Neuron (in vitro differentiated cells): ENCODE measurements at regions not wholly inside any gene's neighbourhood (a gene's known extent, or its start where the extent isn't known, plus 50 kb on each side); places are given as distances from the start of the nearest gene placed in this dataset.
"Not testable (repeated sequence)": the region's sequence is repeated elsewhere in the genome, so short reads cannot be mapped to it uniquely, and the experiment has no call there.

ENCODE experiments used
- H2AFZ ChIP-seq: one replicate; pipeline ENCODE4 v1.6.1; 2013; ENCODE audit warnings: low read depth, mild to moderate bottlenecking, inconsistent platforms, low read length, moderate library complexity
- H3K27me3 ChIP-seq: one replicate; pipeline ENCODE4 v1.6.1; 2013; ENCODE audit warnings: low read length; ENCODE audit not compliant: insufficient read depth
- H3K36me3 ChIP-seq: one replicate; pipeline ENCODE4 v1.6.1; 2013; ENCODE audit warnings: low read length; ENCODE audit not compliant: insufficient read depth
- H3K4me1 ChIP-seq: one replicate; pipeline ENCODE4 v1.6.1; 2013; ENCODE audit warnings: low read length; ENCODE audit not compliant: insufficient read depth
- H3K4me3 ChIP-seq: 2 replicates; pipeline ENCODE4 v1.5.1; 2013; ENCODE audit warnings: mild to moderate bottlenecking, low read length, moderate library complexity
- H3K9me3 ChIP-seq: one replicate; pipeline ENCODE4 v1.6.1; 2013; ENCODE audit warnings: low read length

GRCh38 chr1:229150518-229150917 is 120.4 kb upstream of the RAB4A start:
- H3K9me3 ChIP-seq: no peaks in the 10 kb centered on the region
- no peak overlapping the region for H2AFZ ChIP-seq
- H3K4me3 ChIP-seq: no peak overlapping the region
- peaks cover 7% of the 10 kb centered on the region for H3K27me3 ChIP-seq
- peaks cover 5% of the 10 kb centered on the region for H3K4me1 ChIP-seq
- no peaks in the 10 kb centered on the region for H3K36me3 ChIP-seq

- H3K4me1 ChIP-seq, H3K27me3 ChIP-seq, H3K9me3 ChIP-seq, H2AFZ ChIP-seq, H3K4me3 ChIP-seq, H3K36me3 ChIP-seq: not testable (repeated sequence)
These were observed 119.5 kb upstream of the RAB4A start for GRCh38 chr1:229151412-229151811.

GRCh38 chr1:229152311-229152710 is 118.6 kb upstream of the RAB4A start:
- peaks cover 5% of the 10 kb centered on the region for H3K4me1 ChIP-seq
- no peak overlapping the region for H2AFZ ChIP-seq
- H3K27me3 ChIP-seq: peaks cover 7% of the 10 kb centered on the region
- no peak overlapping the region for H3K4me3 ChIP-seq
- H3K36me3 ChIP-seq: no peaks in the 10 kb centered on the region
- no peaks in the 10 kb centered on the region for H3K9me3 ChIP-seq

GRCh38 chr1:229153955-229154548 is 116.9 kb upstream of the RAB4A start:
- no peaks in the 10 kb centered on the region for H3K27me3 ChIP-seq
- H3K4me1 ChIP-seq: no peaks in the 10 kb centered on the region

DNA sequence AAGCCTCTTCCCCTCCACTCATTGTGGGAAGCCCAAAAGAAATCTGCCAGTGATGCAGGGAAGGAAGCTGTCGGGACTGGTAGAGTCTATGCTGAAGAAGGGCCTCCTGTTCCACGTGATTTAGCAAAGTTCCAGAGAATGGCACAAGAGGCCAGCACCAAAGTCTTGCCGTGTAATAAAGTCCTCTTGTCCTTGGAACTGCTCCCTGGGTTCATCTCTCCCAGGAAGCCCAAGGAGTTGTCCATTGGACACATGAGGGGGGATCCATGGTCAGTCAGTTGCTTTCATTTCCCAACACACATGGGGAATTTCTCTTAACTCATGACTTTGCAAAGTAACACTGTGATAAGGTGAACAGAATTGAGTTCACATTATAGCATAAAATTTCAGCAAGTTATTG is 116.1 kb upstream of the RAB4A start:
- Histone ChIP-seq H3K27me3 (no peaks in the 10 kb centered on the region), H3K4me3 (no peak overlapping the region), H3K4me1 (no peaks in the 10 kb centered on the region), H3K36me3 (no peaks in the 10 kb centered on the region), H3K9me3 (no peaks in the 10 kb centered on the region), H2AFZ (no peak overlapping the region)

More at GRCh38 chr1:229153955-229154548, 116.9 kb upstream of the RAB4A start:
- Histone ChIP-seq H3K4me3 (no peak overlapping the region), H2AFZ (no peak overlapping the region), H3K9me3 (no peaks in the 10 kb centered on the region), H3K36me3 (no peaks in the 10 kb centered on the region)

GRCh38 chr1:229155472-229155871 is 115.4 kb upstream of the RAB4A start:
- Histone ChIP-seq H3K27me3 (no peaks in the 10 kb centered on the region), H3K4me1 (no peaks in the 10 kb centered on the region), H3K36me3 (no peaks in the 10 kb centered on the region), H2AFZ (no peak overlapping the region), H3K4me3 (no peak overlapping the region), H3K9me3 (no peaks in the 10 kb centered on the region)

- H3K9me3 ChIP-seq: no peaks in the 10 kb centered on the region
- H3K27me3 ChIP-seq: no peaks in the 10 kb centered on the region
These were observed 114.0 kb upstream of the RAB4A start for GRCh38 chr1:229156872-229157271.

DNA sequence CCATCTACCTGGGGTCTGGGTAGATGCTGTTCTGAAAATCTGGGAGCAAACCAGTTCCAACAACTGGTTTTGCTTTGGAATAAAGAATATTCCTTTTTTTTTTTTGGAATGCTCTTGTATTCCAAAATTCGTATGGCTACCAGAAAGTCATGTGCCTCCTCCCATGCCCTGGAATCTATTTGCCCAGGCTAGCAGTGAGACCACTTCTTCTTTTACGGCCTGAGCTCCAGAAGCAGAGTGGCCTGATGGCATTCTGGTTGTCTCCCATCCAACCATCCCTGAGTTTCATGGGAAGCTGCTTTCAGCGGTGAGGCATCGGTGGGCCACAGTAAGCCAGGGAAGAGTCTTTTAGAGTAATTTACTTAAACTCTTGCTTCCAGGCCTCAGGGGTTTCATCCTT is 113.4 kb upstream of the RAB4A start:
- Histone ChIP-seq H3K9me3 (no peaks in the 10 kb centered on the region), H3K36me3 (no peaks in the 10 kb centered on the region), H2AFZ (no peak overlapping the region), H3K4me3 (no peak overlapping the region), H3K27me3 (no peaks in the 10 kb centered on the region), H3K4me1 (no peaks in the 10 kb centered on the region)

More at GRCh38 chr1:229156872-229157271, 114.0 kb upstream of the RAB4A start:
- no peak overlapping the region for H2AFZ ChIP-seq
- H3K4me3 ChIP-seq: no peak overlapping the region
- no peaks in the 10 kb centered on the region for H3K36me3 ChIP-seq
- no peaks in the 10 kb centered on the region for H3K4me1 ChIP-seq

DNA sequence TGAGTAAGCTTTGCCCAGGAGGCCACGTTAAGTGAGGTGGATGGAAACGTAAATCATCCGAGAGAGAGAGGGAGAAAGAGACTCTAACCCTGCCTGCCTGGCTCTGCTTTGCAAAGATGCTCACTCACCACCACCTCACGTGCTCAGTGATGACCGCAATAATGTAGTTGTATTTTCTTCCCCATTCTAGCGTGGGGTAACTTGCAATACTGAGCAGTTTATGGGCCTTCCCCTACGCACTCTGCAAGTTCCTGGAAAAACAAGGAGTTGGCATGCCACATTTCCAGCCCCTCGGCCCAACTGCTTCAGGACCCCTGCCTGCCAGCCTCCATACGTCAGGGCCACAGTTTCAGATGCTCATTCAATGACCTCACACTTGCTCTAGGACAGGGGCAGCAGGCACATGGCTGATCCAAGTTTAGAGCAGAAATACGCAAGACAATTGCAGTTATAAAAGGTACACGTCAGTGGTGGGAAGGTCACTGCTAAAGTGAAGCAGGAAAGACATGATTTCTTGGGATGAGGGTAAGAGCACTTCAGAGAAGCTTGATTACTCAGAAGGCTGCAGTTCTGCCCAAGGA is 112.5 kb upstream of the RAB4A start:
- H3K4me1 ChIP-seq: no peaks in the 10 kb centered on the region
- H3K36me3 ChIP-seq: no peaks in the 10 kb centered on the region
- no peaks in the 10 kb centered on the region for H3K27me3 ChIP-seq

GRCh38 chr1:229158927-229159326 is 112.0 kb upstream of the RAB4A start:
- Histone ChIP-seq H3K4me3 (no peak overlapping the region), H3K36me3 (no peaks in the 10 kb centered on the region)

More for the DNA sequence above, 112.5 kb upstream of the RAB4A start:
- Histone ChIP-seq H3K9me3 (no peaks in the 10 kb centered on the region), H3K4me3 (no peak overlapping the region), H2AFZ (no peak overlapping the region)

DNA sequence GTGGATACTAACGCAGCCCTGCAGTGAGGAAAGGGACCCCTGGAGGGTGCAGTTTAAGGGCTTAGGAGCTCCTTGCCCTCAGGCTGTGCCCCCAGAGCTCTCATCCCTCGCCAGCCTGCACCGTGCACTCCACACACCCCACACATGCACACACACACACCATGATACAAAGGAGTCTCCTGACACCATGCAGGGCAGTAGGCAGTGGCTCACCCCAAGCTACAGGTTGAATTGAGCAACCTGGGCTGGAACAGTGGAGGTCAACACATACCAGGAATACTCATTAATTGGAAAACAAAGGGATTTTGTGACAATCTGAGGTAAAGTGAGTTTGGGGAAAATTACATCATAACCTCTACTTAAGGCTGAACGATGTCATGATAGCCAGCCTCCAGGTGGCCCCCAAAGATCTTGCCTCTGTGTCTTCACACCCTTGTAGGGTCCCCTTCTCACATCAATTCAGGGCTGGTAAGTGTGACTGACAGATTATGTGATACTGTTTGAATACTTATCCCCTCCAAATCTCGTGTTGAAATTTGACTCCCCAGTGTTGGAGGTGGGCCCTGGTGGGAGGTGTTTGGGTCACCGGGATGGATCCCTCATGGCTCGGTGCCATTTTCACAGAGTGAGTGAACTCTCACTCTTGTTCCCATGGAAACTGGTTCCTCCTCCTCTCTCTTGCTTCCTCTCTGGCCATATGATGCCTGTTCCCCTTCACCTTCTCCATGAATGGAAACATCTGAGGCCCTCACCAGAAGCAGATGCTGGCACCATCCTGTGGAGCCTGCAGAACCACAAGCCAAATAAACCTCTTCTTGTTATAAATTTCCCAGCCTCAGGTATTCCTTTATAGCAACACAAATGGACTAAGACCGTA is 111.0 kb upstream of the RAB4A start:
- H3K9me3 ChIP-seq: no peaks in the 10 kb centered on the region
- H3K4me1 ChIP-seq: no peaks in the 10 kb centered on the region
- H3K4me3 ChIP-seq: no peak overlapping the region
- H2AFZ ChIP-seq: no peak overlapping the region
- H3K27me3 ChIP-seq: no peaks in the 10 kb centered on the region
- H3K36me3 ChIP-seq: no peaks in the 10 kb centered on the region

More at GRCh38 chr1:229158927-229159326, 112.0 kb upstream of the RAB4A start:
- H3K9me3 ChIP-seq: no peaks in the 10 kb centered on the region
- H3K4me1 ChIP-seq: no peaks in the 10 kb centered on the region
- H2AFZ ChIP-seq: no peak overlapping the region
- no peaks in the 10 kb centered on the region for H3K27me3 ChIP-seq

- Histone ChIP-seq H2AFZ (no peak overlapping the region), H3K27me3 (no peaks in the 10 kb centered on the region), H3K9me3 (no peaks in the 10 kb centered on the region), H3K4me1 (no peaks in the 10 kb centered on the region), H3K36me3 (no peaks in the 10 kb centered on the region), H3K4me3 (no peak overlapping the region)
These were observed 109.2 kb upstream of the RAB4A start for GRCh38 chr1:229161740-229162139.

GRCh38 chr1:229162825-229163515 is 107.9 kb upstream of the RAB4A start:
- Histone ChIP-seq H3K4me3 (no peak overlapping the region), H3K27me3 (no peaks in the 10 kb centered on the region), H3K36me3 (no peaks in the 10 kb centered on the region), H3K4me1 (no peaks in the 10 kb centered on the region), H2AFZ (no peak overlapping the region), H3K9me3 (no peaks in the 10 kb centered on the region)
